GM21717 (cell line): ENCODE measurements at regions not wholly inside any gene's neighbourhood (a gene's known extent, or its start where the extent isn't known, plus 50 kb on each side); places are given as distances from the start of the nearest gene placed in this dataset.

Experiments used
- ATAC-seq: cut with Tn5 transposase; IDR thresholded peaks from one replicate; pipeline ENCODE4 v1.9.1; 2021; ENCODE audit warnings: mild to moderate bottlenecking, moderate library complexity; ENCODE audit not compliant: unreplicated experiment

DNA sequence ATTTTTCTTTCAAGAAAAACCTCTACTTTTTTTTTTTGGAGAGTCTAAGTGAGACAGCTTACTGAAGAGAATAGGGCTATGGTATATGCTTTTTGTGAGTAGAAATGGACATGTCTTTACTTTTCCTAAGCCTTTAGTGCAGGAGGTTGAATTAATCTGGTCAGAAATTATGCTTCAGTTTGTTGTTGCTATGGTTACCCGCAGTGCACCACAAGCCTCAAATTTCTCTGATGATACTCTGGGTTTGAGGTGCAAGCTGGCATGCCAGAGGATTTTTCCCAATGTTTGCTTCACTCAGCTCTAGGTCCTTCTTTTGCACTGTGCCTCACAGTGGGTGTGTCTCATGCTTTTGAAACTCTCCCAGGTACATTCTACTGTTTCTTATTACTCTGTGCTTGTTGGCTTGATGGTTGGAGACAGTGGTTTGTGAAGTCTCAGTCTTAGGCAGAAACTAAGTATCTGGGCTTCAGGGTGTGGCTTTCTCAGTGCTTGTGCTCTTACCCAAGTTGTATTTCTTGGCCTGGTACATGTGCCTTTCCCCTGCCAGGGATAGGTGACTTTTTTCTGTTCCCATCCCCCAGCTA is 278.3 kb downstream of the RBM43 start:
- ATAC-seq = no peak

DNA sequence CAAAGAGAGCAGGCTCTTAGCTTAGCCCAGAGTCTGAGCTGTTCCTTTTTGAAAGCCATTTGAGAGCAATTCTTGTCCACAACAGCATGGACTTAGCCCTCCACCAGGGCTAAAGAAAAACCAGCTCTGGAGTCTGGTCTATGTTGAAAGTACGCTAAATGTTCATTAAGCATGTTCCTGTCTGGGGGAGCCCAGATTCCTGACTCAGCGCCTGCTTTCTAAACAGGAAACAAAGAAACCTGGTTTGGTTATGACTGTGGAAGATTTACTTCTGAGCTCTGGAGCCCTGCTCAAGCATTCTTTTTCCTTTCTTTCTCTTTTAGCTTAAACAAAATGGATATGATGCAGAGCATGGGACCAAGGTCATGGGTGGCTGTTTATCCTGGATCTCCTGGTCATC is 279.8 kb downstream of the RBM43 start:
- ATAC-seq = no peak

DNA sequence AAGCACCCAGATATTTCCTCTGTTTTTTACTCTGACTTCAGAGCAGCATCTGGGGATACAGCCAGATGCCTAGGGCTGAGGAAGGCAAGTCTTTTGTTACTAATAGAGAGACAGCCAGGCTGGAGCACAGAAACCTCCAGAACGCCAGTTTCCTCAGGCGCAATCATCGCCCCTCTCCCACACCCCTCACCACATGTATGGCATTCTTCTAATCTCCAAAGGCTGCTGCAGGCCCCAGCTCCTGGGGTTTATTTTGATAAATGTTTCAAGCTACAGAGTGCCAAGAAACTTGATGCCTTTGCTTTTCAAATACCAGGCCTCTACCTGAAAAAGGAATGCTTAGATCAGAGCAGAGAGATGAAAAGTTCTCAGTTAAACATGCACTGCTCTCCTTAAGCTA is 283.6 kb downstream of the RBM43 start:
- no peak for ATAC-seq

DNA sequence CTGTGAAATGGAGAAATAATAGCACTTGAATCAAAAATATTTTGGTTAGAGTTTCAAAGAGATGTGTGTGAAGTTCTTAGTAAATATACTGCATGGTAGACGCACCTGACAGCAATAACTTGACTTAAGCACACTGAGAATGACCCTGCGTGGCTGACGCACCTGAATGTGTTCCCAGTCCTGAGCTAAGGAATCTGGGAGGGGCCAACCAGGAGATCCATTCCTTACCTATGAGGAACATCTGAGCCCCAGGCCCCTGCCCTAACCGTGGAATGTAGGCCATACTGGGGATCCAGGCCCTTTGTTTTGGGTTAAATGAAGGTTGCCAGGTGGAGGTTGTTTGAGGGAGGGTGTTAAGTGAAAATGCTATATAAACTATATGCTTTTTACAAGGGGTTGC is 284.4 kb downstream of the RBM43 start:
- no peak for ATAC-seq

DNA sequence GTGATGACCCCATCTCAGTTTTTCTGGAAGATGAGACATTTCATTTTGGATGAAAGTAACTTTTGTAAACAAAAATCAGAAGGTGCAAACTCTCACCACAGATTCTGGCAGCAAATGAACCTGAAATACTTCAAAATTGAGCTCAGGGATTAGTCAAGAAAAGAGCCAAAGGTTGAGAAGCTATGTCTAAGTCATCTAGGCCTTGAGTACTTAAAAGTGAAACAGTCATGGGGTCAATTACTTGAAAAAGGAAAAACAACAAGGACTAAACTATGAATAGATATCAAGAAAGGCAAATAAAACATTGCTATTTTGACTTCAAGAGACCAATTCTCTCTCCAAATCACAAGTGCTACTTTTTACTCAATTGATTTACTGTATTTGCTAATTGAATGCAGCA is 285.1 kb downstream of the RBM43 start:
- no peak for ATAC-seq

DNA sequence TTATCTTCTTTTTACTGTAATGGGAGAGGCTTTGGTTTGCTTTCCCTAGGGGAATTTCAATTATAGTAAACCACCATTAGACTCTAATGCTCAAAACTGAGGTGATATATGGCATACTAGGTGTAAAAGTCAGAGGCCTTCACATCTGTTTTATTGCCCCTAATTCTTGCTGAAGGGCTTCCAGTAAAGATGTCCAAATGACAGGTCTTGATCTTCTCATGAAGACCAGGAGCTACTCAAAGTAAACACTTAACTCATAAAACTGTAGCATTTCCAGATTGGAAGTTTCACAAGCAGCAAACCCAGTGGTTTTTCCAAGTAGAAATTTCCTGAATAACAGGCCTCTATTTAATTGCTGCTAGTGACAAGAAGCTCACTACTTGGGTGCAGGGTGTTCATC is 286.8 kb downstream of the RBM43 start:
- ATAC-seq = no peak

DNA sequence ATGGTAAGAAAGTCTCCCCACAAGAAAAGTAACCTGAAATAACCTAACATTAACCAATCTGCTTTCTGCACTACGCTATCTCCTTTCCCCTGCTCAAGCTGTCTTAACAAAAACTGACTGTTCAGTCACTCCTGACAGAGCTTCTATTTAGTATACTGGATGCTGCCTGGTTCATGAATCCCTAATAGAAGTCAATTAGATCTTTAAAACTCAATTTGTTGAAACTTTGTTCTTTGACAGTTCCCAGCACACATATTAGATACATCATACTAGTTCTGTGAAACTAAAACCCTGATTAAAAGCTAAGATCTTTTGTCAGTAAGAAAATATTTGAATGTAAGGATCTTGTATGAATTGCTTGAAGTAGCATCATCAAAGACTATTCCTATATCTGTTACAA is 287.4 kb downstream of the RBM43 start:
- no peak for ATAC-seq

DNA sequence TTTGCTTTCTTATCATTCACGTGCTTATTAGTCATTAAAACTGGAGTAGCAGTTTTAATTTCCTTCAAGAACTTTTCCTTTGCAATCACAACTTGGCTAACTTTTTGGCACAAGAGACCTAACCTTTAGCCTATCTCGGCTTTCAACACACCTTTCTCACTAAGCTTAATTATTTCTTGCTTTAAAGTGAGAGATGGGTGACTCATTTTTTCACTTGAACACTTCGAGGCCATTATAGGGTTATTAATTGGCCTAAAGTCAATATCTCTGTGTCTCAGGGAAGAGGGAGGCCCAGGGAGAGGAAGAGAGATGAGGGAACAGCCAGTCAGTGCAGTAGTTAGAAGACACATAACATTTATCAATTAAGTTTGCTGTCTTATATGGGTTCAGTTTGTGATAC is 289.8 kb downstream of the RBM43 start:
- ATAC-seq = no peak

DNA sequence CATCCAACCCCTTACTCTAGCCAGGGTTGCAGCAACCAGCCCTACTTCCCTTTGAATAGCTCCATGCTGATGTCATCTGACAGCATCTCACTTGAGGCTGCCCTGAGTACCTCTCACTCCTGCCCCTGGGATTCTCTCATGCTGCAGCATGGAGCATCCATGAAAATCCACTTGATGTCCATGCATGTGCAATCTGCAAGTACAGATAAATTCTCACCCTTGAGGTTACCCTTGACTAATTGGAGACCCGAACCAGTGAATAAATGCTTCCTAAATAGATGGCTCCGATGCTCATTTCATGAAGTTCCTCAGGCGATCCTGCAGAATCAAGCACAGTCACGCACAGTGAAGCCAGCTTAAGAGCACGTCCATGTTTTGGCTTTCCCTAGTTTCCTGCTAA is 298.3 kb downstream of the RBM43 start:
- no peak for ATAC-seq

DNA sequence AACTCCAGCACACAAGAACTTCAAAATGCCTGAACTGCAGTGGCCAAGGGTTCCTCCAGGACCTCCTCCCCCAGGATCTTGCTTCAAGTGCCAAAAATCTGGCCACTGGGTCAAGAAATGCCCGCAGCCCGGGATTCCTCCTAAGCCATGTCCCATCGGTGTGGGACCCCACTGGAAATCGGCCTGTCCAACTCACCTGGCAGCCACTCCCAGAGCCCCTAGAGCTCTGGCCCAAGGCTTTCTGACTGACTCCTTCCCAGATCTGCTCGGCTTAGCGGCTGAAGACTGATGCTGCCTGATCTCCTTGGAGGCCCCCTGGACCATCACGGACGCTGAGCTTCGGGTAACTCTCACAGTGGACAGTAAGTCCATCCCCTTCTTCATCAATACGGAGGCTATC is 306.4 kb downstream of the RBM43 start:
- ATAC-seq = no peak

DNA sequence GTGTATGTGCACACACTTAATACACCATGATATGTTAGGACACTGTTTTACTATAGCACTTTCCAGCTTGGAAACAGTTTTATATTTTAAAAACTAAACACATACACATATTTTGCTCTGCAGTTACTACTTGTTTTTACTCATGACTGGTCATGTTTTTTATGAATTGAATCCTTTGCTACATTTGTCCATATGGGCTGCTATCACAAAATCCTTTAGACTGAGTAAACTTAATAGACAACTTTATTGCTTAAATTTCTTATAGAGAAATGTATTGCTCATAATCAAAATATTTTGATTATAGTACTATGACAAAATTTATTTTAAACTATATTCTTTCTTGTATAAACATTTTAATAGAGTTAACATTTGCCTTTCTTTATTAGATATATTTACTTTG is 314.8 kb downstream of the RBM43 start:
- ATAC-seq = no peak

DNA sequence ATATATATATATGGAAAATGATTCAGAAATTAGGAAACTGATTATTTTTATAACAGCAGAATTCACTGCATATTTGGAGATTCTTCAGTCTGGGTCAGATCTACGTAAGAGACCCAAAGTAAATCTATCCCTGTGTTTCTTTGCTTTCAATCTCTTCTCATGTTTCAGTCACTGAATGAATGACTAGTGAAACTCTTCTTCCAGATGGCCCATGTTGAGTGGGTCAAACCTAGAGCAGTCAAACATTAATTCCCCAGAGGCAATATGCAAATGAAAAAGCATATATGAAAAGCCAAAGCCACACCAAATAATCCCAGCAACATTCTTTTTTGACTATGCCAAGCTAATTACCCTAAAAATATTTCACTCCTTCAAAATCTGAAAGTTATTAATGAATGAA is 317.3 kb downstream of the RBM43 start:
- ATAC-seq = no peak

DNA sequence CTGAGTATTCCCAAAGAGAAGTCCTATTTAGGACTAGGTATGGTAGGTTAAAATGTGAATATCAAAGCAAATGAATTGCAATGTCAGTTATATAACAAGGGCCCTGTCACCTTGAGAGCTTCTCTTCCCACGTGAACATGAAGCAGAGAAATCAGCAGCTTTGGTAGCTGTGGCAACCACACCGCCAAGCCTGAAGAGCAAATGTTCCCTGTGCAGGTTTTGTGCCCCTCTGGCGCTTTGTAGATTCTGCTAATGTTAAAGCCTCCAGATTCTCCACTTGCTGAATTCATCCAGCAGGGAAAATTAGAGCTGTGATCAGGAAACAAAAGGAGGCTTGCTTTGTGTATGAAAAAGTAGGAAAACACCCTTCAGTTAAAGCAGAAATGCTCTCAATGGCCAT is 322.6 kb downstream of the RBM43 start:
- no peak for ATAC-seq

DNA sequence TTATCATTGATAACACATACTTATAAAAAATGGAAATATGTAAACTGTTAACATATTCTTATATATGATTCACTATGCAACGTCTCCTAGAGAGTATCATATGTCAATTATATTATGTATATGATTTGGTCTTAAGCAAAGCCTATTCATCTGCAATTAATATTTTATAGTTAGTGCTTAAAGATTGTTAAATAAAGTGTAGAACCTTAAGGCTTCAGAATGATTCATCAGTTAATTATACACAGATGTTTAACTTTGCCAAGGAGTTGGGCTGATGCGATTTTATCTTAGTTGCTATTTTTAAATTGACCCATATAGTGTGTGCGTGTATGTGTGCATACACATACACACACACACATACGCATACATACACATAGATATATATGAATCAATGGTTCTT is 323.1 kb downstream of the RBM43 start:
- ATAC-seq = no peak

DNA sequence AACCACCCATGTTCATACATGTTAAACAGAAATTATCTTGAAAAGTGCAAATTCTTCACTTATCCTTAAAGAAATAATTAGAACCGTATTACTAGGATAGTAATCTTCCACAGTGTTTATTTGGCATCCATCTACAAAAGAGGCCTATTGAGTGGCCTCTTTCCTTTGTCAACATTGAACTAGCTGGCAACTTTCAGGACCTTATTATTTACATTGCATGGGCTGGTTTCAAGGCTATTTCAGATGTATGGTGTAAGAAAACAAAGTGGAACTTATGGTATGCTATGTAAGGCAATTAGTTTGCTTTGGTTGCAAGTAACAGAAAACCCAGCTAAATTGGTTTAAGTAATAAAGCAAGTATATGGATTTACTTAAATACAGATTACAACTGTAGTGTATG is 324.6 kb downstream of the RBM43 start:
- ATAC-seq = no peak

DNA sequence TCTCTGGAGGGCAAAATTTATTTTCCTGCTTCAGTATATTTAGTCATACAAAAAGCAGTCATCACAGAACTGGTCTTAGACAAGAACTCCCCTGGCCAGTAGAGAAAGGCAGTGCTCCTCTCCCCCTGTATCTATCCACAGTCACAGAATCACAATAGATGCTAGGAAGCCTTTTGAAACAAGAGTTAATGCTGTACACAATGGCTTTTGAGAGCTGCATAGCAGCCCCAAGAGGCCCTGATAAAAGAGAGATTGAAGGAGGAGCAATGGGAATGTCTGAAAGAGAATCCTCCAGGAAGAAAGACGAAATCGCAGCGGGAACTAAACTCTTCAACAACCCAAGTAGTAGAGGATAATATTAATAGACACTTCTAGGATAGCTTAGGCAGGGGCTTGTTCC is 330.2 kb downstream of the RBM43 start:
- no peak for ATAC-seq

DNA sequence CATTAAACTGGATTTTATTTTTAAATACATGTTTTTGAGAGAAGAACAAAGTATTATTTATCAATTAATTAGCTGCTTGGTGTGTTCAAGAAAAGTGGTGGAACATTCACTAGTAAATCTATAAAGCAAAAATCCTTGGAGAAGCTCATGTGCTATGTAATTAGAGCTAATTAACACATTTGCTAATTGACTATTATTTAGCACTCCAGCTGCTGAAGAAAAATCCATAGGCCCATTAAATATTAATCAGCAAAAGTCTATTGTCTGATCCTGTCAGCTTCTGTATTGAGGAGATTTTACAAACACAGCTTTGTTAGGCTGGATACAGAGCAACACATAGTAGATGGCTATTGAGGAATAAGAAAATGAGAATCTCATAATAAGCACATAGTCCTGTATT is 336.1 kb downstream of the RBM43 start:
- ATAC-seq = no peak

DNA sequence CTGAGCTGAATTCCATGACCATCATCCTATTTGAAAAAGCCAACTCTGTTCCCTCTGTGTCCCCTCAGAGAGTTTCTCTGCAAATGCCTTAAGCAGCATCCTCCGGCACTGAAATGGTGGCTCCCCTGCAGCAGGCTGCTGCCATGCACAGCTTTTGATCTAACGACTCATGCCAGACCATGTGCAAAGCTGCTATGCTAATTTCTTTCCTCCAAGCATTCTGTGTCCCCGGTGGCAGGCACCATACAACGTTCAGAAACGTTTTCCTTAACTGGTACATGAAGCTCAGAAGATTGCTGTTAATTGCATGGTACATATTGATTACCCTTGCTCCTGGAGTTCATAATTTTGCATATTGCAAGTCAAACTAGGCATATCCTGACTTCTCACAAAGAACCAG is 336.8 kb downstream of the RBM43 start:
- no peak for ATAC-seq

DNA sequence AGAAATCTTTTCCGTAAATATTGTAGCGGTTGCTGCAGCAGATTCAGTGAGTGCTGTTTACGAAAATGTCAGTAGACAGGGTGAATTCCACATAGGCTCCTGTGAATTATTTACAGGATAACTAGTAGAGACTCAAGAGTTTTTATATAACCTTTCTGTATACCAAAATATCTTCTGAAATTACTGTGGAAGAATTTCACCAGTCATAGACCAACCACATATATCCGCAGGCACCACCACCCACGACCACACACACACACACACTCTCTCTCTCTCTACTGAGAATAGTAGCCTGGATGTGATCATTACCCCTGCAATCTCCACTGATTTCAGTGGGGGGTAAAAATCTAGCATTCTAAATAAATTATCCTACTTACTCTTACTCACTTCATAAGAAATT is 341.8 kb downstream of the RBM43 start:
- no peak for ATAC-seq

DNA sequence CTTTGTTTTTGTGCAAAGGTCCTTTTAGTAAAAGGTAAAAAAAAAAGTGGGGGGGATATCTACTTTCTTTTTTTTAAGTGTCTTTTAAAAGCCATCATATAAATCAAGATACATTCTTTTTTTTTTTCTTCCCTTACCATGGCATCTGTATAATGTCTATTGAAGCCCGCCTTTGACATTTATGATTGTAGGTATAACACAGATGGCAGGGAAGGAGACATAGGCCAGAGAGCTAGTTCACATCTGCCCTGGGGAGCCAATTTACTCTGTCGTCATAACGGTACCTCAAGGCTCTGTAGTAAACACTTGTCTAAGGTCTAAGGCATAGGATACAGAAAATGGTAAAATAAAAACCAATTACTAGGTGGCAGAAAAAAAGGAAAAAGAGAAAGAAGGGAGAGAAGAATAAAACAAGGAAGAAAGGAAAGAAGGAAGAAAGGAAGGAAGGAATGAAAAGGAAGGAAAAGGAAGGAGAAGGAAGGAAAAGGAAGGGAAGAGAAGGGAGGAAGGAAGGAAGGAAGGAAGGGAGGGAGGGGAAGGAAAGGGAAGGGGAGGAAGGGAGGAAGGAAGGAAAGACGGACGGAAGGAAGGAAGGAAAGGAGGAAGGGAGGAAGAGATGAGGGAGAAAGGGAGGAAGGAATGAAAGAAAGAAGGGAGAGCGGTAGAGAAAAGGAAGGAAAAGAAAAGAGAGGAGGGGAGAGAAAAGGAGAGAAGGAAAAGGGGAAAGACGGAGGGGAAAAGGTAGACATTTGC is 343.5 kb downstream of the RBM43 start:
- no peak for ATAC-seq

DNA sequence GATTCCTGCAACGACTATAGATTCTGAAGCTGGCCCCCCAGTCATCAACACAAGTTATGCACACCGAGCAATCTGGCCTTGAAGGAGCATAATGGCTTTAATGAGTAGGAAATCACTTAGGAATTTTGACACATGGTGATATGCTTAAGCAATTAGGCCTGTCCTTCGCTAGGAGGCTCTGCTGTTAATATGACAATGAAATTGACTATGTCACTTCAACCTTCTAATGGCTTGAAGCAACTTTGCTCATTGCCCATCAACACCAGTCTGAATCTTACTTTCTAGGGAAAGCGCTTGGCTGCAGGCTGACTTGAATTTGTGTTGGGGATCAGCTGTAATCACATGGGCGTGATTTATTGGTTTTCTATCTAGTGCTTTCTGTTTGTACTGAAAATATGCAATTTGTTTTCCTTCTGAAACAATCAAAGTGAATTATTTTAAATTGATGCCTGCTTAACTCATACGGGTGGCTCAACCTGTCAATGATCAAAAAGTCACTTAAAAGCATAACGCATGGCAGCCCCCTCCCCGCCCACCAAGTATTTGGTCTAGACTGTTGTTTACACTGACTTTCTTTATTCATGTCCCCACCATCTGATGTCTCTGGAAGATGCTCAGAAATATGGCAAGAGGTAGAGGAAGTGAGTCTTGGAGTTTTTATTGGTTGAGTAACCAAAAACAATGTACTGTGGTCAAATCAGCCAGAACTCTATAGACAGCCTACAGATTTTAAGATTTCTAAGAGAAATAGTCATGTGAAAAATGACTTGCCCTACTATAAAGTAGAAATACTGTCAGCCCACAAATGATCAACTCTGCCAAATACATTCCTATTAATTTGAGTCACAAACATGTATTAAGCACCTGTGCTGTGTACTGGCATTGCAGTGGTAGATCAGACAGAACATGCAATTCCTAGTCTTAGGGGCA is 344.9 kb downstream of the RBM43 start:
- no peak for ATAC-seq

DNA sequence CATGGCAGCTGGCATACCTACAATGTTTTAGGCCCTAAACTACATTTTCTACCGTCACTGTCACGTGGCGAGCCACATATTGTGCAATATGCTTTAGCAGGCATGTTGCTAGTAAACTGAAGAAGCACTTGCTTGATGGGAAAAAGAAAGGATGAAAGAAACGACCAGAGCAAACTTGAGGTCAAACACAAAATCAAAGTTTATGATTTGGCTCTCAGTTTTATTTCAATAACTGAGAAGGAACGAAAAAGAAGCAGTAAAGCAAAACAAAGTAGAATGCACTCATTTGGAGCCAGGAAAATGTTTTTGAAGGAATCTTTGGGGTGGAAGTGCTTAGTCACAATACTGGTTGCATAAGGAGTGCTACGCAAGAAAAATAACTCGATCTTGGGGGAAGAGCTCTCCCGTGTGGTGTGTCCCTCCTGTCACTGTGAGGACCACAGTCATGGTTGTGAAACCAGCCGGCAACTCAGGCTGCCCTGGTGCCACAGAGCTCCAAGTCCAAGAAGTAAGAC is 349.8 kb downstream of the RBM43 start:
- no peak for ATAC-seq
